COLO668 (cell line): ENCODE measurements at regions not wholly inside any gene's neighbourhood (a gene's known extent, or its start where the extent isn't known, plus 50 kb on each side); places are given as distances from the start of the nearest gene placed in this dataset.

Experiments
- DNase-seq: peaks from one replicate; lab custom pipeline; 2025; ENCODE audit not compliant: unreplicated experiment; lab: John Stamatoyannopoulos, UW

DNA sequence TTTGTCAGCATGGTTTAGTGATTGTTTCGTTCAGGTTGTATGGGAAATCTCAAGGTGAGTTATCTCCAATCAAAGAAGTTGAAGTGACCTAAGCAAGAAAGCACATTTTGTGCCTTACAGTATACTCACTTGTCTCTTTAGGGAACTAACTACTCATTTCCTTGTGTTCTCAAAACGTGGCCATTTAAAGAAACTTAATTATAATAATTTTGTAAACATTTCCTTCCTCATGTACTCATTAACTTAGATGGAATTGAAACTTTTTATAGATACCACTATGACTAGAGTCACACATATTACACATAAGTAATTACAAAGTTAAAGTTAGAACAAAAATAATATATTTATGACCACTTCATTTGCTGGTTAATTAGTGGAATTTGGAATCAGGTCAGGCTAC, 552.6 kb downstream of the MRPL39 start:
- no peak for DNase-seq

DNA sequence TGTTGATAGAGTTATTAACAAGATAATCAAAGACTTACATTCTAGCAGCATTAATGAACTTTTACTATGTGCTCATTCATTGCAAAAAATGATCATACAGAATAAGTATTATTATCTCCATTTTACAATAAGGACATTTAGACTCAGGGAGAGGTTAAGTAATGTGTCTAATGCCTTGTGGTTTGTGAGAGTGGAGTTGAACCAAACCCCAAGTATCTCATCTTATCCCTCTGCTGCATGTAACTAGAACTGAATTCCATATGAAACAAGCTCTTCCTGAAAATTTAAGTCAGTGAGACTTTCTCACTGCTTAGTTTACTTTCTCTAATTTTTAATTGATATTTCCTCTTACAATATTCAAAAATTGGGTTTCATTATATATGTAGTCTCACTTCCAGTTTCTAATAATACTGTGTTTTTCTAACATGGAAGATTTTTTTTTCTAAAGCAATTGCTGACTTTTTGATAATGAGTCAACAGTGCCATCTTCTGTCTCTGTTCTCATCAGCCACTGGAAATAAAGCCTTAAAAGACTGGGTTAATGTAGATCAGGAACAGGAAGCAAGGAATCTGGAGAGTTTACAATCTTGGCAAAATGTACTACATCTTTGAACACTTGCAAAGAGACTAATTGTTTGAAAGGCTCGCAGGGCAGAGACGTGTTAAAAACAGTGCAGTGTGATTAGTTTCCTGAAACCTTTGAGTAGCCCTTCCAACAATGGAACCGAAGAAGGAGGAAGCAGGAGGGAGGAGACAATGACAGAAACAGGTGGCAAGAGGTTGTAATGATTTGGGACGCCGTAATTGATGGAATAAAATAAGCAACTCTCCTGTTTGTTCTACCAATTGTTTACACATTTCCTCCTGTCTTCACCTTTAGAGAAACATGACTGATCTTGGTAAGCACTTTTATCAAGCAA, 567.6 kb downstream of the MRPL39 start:
- DNase-seq: no peak

DNA sequence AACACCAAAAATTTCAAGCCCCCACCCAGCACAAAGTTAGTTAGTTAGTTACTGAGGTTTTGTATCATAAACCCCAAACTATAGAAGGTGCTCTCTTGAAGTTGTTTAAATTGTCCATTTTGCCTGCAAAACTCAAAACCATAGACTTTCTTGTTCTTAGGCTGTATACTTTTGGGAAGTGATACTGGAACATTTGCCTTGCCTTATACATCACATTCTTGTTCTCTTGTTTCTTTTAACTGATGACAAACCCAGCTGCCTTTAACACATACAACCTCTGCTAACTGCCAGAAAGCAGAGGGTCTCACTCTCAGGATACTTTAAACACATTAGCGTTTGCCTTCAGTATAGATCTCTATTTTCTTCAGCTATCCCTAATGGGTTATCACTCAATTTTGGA, 570.5 kb downstream of the MRPL39 start:
- DNase-seq: no peak

DNA sequence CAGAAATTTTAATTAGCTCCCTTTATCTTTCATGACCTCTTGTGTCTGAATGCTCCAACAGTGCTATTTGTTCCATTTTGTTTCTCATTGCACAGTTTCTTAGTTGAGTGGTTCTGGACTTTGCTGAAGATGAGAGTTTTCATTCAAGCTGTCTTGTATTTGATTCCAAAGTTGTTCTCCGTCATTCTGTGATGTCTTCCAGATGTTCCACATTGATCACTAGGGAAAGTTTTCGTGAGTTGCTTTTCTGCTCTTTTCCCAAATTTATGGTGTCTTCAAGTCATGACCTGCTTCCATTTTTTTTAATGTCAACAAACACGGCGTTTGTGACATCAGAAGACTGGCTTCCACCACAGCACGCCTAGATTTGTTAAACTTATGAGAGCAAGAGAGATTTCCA, 575.5 kb downstream of the MRPL39 start:
- DNase-seq: no peak

DNA sequence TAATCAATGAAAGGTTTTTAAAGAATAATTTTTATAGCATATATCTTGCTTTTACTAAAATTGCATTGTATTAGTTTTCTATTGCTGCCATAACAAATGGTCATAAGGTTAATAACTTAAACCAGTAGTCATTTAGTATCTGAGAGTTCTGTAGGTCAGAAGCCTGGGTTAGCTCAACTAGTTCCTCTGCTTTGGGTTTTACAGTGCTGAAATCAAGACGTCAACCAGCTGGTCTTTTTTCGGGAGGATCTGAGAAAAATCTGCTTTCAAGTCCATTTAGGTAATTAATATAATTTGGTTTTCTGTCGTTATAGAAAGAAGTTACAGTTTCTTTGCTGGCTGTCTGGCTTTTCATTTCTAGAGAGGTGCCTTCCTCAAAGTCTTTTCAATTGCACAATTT, 577.7 kb downstream of the MRPL39 start:
- no peak for DNase-seq

DNA sequence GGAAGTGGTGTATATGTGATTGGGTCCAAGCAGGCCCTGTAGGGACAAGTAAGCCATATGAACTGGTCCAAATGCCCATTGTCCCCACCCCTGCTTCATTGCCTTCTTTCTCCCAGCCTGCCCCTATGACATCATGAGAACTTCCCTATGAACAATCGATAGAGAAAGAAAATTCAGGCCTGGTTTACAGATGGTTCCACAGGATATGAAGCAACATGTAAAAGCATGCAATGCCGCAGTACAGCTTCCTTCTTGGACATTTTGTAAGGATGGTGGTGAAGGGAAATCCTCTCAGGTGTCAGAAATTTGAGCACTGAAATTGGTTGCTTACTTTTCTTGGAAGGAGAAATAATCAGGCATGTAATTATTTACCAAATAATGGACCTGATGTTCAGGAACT, 581.7 kb downstream of the MRPL39 start:
- DNase-seq: no peak

DNA sequence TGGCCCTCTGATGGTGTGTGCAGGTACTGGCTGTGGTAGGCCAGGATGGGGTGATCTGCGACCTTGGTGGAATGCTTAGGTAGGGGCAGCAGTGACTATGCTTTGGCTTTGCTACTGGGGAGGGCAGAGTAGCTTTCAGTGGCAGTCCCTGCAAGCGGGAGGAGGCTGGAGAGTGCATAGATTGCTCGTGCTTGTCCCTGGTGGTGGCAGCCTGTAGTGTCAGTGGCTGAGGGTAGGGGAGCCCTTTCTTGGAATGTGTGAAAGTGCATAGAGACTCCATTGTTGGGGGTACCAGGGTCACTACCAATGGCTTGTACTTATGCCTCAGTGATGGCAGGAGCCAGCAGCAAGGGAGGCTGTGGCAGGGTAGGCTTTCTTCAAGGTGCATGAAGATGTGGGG, 582.6 kb downstream of the MRPL39 start:
- no peak for DNase-seq

DNA sequence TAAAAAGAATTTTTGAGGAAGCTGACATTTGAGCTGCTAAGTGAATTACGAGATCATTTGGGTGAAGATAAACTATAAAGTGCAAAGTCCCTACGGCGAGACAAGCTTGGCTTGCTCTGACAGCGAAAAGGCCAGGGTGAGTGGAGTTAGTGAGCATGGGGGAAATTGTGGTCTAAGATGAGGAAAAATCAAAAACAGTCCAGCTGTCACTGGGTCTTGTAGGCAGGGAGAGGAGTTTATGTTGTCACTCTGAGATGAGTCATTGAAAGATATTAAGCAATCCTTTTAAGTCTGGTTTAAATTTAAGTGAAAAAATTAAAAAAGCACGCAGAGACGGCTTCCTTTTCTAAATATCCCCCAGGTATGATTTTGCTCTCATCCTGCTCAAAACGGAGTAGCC, 601.9 kb downstream of the MRPL39 start:
- DNase-seq: no peak

DNA sequence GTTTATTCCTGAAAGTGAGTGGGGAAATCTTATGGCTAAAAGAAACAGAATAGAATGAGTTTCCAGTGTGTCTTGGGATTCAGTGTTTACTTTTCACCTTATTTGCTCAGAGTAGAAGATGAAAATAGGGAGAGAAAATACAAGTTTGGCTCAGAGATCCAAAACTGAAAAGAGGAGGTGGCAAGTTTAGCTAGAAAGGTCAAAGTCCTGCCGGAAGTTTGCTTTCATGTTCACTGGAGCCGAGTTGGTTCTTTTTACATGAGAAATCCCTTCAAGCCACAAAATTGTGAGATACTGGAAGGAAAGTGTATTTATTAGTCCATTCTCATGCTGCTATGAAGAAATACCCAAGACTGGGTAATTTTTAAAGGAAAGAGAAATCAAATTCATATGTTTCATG, 604.6 kb downstream of the MRPL39 start:
- DNase-seq: no peak

DNA sequence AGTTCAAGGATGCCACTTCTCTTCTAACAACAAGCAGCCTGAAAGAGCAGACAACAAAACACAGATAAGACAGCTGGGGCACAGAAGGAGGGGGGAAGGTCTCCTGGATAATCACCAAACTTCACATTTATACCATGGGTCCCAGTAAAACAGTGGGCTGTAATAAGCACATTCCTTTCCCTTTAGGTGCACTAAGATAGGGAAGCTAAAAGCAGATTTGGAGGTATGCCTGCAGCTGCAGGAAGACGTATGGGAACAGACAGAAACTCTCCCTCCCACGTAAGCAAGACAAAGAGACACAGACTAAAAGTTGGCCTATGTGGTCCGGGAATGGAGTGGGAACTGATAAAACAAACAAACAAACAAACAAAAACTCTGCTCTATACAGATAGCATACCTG, 612.1 kb downstream of the MRPL39 start:
- DNase-seq: no peak

DNA sequence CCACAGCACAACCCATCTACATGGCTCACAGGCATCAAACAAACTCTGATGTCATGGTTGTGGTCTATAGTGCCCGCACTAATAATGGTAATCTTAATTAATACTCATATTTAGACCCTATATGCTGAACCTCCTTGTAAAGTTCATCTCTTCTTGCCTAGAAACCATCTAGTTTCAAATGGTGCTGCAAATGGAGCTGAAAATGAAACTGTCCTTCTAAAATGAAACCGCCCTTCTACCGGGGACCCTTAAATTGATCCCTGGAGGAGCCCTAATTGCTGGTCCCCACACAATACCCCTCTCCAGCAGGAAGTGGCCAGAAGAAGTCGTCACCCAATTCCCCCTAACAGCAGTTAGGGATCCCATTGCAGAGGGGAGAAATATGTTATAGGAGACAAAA, 612.6 kb downstream of the MRPL39 start:
- no peak for DNase-seq

DNA sequence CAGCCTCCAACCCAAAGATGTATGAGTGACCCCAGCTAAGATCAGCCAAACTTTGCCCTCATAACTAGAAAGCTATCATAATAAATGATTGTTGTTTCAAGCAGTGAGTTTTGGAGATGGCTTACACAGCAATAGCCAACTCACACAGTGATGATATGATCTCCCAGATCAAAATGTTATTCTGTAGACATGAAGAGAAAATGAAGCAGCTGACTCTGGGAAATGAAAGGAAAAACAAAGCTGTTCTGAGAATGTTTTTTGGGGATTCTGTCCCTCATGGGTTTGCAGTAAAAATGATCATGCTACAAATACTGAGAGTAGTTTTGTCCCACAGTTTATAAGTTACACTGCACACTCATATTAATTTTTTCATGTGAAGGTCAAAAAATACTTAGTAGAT, 617.8 kb downstream of the MRPL39 start:
- DNase-seq: no peak

DNA sequence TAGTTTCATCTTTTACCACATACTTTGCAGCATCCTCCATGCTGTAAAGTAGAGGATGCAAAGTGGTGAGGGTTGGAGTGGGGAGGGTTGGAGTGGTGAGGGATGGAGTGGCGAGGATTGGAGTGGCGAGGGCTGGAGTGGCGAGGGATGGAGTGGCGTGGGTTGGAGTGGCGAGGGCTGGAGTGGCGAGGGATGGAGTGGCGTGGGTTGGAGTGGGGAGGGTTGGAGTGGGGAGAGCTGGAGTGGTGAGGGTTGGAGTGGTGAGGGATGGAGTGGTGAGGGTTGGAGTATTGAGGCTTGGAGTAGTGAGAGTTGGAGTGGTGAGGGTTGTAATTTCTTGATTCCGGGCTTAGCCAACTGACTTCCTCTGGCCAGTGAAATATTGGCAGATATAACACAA, 618.3 kb downstream of the MRPL39 start:
- no peak for DNase-seq

DNA sequence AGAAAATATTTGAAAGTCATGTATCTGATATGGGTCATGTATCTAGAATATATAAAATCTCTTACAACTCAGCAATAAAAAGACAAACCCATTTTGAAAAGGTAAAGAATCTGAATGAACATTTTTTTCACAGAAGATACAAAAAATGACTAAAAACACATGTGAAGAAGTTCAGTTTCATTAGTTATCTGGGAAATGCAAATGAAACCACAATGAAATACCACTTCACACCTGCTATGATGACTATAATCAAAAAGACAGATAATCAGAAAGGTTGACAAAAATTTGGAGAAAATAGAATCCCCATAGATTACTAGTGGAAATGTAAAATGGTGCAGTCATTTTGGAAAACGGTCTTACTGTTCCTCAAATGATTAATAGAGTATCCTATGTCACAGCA, 631.0 kb downstream of the MRPL39 start:
- DNase-seq: no peak

DNA sequence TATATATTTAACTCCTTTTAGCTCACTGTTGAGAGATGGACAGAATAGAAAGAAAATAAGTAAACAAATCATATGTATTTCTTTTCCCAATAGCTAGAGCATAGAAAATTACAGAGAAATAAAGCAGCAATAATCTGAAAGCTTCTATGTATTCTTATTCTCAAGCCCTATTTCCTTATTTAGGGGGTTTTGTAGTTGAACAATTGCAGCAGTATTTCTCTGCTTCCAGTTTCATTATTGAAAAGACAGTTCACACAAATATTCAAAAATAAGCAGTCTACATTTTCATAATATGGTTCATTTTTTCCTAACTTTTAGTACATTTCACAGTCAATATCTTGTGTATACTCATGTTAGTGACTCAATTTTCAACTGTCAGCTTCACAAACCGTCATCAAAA, 638.2 kb downstream of the MRPL39 start:
- no peak for DNase-seq

DNA sequence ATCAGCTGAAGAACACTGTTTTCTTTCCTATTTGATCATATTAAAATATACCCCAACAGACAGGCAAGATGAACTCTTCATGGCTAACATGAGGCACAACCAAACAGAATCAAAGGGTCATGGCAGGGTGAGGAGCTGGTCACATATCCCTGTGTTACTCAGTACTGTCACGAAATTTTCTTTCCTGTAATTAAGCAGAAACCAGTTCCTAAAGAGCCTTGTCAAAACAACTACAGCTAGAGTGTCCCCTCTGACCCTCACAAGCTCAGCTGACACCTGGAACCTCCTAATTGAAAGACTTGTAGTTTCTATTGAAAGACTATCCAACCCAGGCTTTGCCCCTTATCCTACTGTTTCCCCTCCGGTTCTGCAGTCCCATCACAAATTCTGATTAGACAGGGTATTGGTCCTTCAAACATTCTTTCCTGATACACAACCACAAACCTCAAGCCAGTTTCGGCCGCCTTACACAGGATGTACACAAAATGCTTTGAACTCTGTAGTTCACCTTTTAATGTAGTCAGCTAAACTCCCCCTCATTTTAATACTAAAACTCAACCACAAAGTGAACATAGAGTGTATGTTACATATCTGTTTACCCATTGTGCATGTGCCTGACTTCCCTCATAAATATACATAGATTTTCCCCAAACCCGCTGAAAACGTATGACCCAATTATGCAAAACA, 651.9 kb downstream of the MRPL39 start:
- DNase-seq: no peak

DNA sequence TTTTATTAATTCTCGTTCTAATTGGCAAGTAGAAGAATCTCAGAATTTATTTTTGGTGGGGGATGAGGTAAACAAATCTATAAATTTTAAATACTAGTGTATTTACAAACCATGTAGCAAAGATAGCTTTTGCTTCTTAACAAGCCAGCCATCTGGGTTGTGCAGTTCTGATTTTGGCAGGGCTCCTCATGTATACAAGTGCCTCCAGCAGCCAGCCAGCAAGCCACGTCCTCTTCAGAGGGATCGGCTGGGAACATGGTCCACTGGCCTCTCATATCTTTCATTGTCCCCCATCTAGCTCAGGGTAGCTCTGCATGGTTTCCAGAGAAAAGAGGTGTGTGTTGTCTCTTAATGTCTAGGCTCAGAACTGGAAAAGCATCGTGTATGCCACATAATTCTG, 659.1 kb downstream of the MRPL39 start:
- no peak for DNase-seq

DNA sequence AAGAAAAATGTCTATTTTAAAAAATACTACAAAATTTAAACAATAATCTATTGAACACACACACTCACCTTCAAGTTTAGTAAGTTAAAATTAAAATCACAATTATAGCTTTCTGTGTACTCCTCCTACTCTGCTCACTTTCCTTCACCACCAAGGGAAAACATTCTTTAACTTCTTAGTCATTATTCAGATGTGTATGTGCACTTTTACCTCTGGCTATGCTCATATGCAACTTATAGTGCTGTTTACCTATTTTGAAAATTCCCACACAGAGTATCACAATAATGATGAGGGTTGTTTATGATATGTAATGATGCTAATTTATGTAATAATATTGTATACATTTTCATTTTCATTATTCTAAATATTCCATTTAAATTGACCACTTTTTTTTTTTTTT, 661.4 kb downstream of the MRPL39 start:
- no peak for DNase-seq

DNA sequence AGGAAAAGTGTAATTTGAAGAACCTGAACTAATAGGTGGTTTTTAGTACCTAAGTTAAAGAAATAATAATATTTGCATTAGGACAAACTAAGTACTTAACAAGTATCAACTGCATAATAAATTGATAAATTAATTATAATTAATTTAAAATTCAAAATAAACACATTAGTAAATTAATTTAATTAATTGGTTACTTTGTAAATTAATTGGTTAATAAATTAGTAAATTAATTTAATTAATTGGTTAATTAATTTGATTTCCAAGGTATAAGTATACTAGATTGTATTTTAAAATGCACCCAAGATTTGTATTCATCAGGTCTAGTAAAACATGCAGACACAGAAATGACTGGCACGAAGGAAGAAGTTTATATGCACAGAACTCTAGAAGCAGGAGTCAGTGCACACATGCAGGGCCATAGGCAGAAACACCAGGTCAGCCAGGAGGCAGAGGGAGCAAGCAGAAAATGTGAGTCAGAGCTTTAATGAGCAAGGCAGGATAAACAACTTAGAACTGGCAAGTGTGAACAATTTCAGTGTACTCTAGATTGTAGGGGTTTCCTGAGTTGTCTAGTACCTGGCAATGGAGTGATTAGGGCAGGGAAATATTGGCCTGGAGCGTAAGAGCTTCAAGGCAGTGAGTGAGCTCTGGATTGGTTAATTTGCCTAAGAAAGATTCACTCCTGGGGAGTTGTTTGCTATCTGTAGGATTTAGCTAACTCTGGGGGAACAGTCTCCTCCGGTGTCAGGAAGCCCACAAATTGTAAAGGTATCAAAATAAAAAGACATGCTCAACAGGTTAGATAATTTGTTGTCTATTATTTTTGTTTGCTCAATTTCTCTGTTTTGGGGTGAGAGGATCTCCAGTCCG, 665.7 kb downstream of the MRPL39 start:
- no peak for DNase-seq

DNA sequence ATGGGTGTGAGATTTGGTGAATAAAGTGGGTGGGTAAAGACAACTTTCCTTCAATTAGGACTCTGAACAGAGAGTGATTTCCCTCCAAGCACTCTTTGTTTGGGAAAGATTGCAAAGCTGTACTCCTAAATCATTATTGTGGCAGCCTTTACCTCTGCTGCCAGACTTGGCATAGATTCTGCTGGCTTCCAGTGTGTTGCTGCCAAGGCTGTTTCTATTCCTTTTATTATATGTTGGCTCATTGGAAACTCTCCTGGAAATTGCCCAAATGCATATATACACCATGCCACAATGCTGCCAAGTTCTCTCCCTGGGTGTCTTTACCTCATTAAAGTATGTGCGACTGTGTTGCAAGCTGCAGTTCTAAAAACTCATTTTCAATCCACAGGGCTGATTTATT, 668.0 kb downstream of the MRPL39 start:
- DNase-seq: no peak

DNA sequence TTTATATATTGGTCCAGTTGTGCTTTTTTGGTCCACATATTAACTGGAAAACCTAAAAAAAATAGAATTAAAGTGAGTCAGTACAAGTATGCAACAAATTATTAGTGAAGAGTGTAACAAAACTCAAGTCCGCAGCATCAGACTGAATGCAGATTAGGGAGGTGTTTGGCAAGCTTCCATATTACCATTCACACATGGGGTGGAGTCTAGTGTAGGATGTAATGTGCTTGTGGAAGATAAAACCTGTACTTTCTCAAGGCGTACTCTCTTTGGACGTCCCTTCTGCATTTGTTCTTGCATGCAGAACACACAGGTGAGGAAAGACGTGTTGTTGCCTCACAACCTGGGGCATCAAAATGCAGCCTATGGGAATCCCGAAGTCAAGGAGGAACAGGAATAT, 668.7 kb downstream of the MRPL39 start:
- DNase-seq: no peak

DNA sequence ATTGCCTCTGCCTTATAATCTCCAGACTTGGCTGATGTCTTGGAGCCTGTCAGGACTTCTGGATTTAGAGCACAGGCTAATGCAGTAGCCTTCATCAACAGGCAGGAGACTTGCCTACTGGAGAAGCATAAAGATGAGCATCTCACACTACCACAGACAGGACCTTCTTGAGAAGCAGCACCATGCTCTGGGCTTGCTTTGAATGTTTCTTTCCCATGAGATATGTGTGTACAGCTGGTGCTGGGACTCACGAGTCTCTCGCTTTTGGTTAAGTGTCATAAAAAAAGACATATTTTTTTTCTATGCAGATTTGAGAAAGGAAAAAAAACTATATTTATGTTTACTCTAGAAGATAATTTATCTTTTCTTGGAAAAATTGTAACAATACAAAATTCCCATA, 671.3 kb downstream of the MRPL39 start:
- DNase-seq: no peak
